Stimulated activated naive B cell treated with anti-CD40 and anti-IgM and Interleukin-4, amounts not matched to agents 10 μg/mL and 1 μg/mL and 100 μg/mL, for 72 hours (primary cell): ENCODE measurements at regions not wholly inside any gene's neighbourhood (a gene's known extent, or its start where the extent isn't known, plus 50 kb on each side); places are given as distances from the start of the nearest gene placed in this dataset.
"Not testable (repeated sequence)": the region's sequence is repeated elsewhere in the genome, so short reads cannot be mapped to it uniquely, and the experiment has no call there.

Experiments used
- ATAC-seq, 2 donors: fragments of 150-1000 bp; cut with Tn5 transposase; replicated peaks; 2 replicates each; pipeline ENCODE4 v1.10.0; 2021; ENCODE audit warnings: moderate library complexity in 1 of 2
- DNase-seq: peaks from one replicate; pipeline ENCODE4 v3.0.0; 2021
- H3K27ac Mint-ChIP-seq: one replicate; pipeline ENCODE4 v1.8.0; 2022; ENCODE audit warnings: mild to moderate bottlenecking, mixed read lengths
- H3K27me3 Mint-ChIP-seq, 2 donors: one replicate each; pipeline ENCODE4 v1.8.0; 2022; ENCODE audit warnings: mixed read lengths in 2 of 2
- H3K36me3 Mint-ChIP-seq, 2 donors: one replicate each; pipeline ENCODE4 v1.8.0; 2022; ENCODE audit warnings: mixed read lengths in 2 of 2, mild to moderate bottlenecking in 1 of 2
- H3K4me1 Mint-ChIP-seq, 2 donors: one replicate each; pipeline ENCODE4 v1.8.0; 2022; ENCODE audit warnings: mixed read lengths in 2 of 2, mild to moderate bottlenecking in 1 of 2
- H3K4me3 Mint-ChIP-seq, 2 donors: one replicate each; pipeline ENCODE4 v1.8.0; 2022; ENCODE audit warnings: mild to moderate bottlenecking in 2 of 2, mixed read lengths in 2 of 2, moderate library complexity in 1 of 2
- H3K9me3 Mint-ChIP-seq, 2 donors: one replicate each; pipeline ENCODE4 v1.8.0; 2022; ENCODE audit warnings: mixed read lengths in 2 of 2, mild to moderate bottlenecking in 1 of 2

- H3K9me3 Mint-ChIP-seq = peaks cover 0 to 1% of the 10 kb centered on the region in 2 donors
- ATAC-seq (no peak), DNase-seq (no peak)
- no peak overlapping the region for H3K4me3 Mint-ChIP-seq
- H3K36me3 Mint-ChIP-seq = no peaks in the 10 kb centered on the region
- H3K27me3 Mint-ChIP-seq = peaks cover 6 to 15% of the 10 kb centered on the region in 2 donors
- H3K4me1 Mint-ChIP-seq = no peaks in the 10 kb centered on the region
- no peak overlapping the region for H3K27ac Mint-ChIP-seq
Measured at GRCh38 chr1:228833911-228834688, 98.8 kb downstream of the RHOU start.

GRCh38 chr1:228835456-228835855, 100.2 kb downstream of the RHOU start:
- H3K4me3 Mint-ChIP-seq = no peak overlapping the region
- no peaks in the 10 kb centered on the region for H3K4me1 Mint-ChIP-seq
- no peaks in the 10 kb centered on the region for H3K9me3 Mint-ChIP-seq
- H3K36me3 Mint-ChIP-seq = no peaks in the 10 kb centered on the region
- H3K27me3 Mint-ChIP-seq = peaks cover 6 to 11% of the 10 kb centered on the region in 2 donors
- DNase-seq = no peak
- no peak overlapping the region for H3K27ac Mint-ChIP-seq
- no peak for ATAC-seq

- ATAC-seq = no peak
- no peak overlapping the region for H3K4me3 Mint-ChIP-seq
Measured at GRCh38 chr1:228835911-228836310, 100.6 kb downstream of the RHOU start.

GRCh38 chr1:228836427-228836826, 101.1 kb downstream of the RHOU start:
- no peaks in the 10 kb centered on the region for H3K4me1 Mint-ChIP-seq
- no peak overlapping the region for H3K27ac Mint-ChIP-seq
- no peaks in the 10 kb centered on the region for H3K9me3 Mint-ChIP-seq
- ATAC-seq (no peak), DNase-seq (no peak)
- H3K4me3 Mint-ChIP-seq = no peak overlapping the region
- no peaks in the 10 kb centered on the region for H3K36me3 Mint-ChIP-seq
- peaks cover 6 to 11% of the 10 kb centered on the region in 2 donors for H3K27me3 Mint-ChIP-seq

More at GRCh38 chr1:228835911-228836310, 100.6 kb downstream of the RHOU start:
- no peaks in the 10 kb centered on the region for H3K4me1 Mint-ChIP-seq
- DNase-seq = no peak
- no peaks in the 10 kb centered on the region for H3K36me3 Mint-ChIP-seq
- H3K27me3 Mint-ChIP-seq = peaks cover 6 to 11% of the 10 kb centered on the region in 2 donors
- H3K27ac Mint-ChIP-seq = no peak overlapping the region
- H3K9me3 Mint-ChIP-seq = no peaks in the 10 kb centered on the region

- no peak for DNase-seq
- Mint-ChIP-seq H3K36me3 (no peaks in the 10 kb centered on the region), H3K27me3 (peaks cover 6 to 11% of the 10 kb centered on the region in 2 donors), H3K4me1 (no peaks in the 10 kb centered on the region), H3K9me3 (no peaks in the 10 kb centered on the region), H3K4me3 (no peak overlapping the region), H3K27ac (no peak overlapping the region)
- ATAC-seq = no peak
Measured at GRCh38 chr1:228837032-228837431, 101.8 kb downstream of the RHOU start.

- no peak overlapping the region for H3K4me3 Mint-ChIP-seq
- peaks cover 6 to 7% of the 10 kb centered on the region in 2 donors for H3K27me3 Mint-ChIP-seq
- no peak overlapping the region for H3K27ac Mint-ChIP-seq
- DNase-seq (no peak), ATAC-seq (no peak)
- H3K4me1 Mint-ChIP-seq = no peaks in the 10 kb centered on the region
- no peaks in the 10 kb centered on the region for H3K36me3 Mint-ChIP-seq
- peaks cover 5 to 6% of the 10 kb centered on the region in 2 donors for H3K9me3 Mint-ChIP-seq
Measured at GRCh38 chr1:228837817-228838716, 102.8 kb downstream of the RHOU start.

- Mint-ChIP-seq H3K27me3 (peaks cover 6 to 7% of the 10 kb centered on the region in 2 donors), H3K36me3 (no peaks in the 10 kb centered on the region), H3K4me1 (no peaks in the 10 kb centered on the region), H3K27ac (no peak overlapping the region), H3K9me3 (peaks cover 5 to 8% of the 10 kb centered on the region in 2 donors), H3K4me3 (no peak overlapping the region)
- ATAC-seq = no peak
- DNase-seq = no peak
Measured at GRCh38 chr1:228838717-228839500, 103.6 kb downstream of the RHOU start.

- Mint-ChIP-seq H3K4me1 (no peaks in the 10 kb centered on the region), H3K27me3 (peaks cover 5 to 6% of the 10 kb centered on the region in 2 donors), H3K4me3 (no peak overlapping the region), H3K27ac (no peak overlapping the region), H3K36me3 (no peaks in the 10 kb centered on the region), H3K9me3 (peaks cover 5 to 8% of the 10 kb centered on the region in 2 donors)
- DNase-seq (no peak), ATAC-seq (no peak)
Measured at GRCh38 chr1:228839656-228840055, 104.4 kb downstream of the RHOU start.

GRCh38 chr1:228841632-228842031, 106.4 kb downstream of the RHOU start:
- DNase-seq (no peak), ATAC-seq (no peak)
- no peak overlapping the region for H3K27ac Mint-ChIP-seq
- H3K27me3 Mint-ChIP-seq = no peaks in the 10 kb centered on the region
- no peaks in the 10 kb centered on the region for H3K36me3 Mint-ChIP-seq
- H3K9me3 Mint-ChIP-seq = peaks cover 5 to 8% of the 10 kb centered on the region in 2 donors
- no peaks in the 10 kb centered on the region for H3K4me1 Mint-ChIP-seq
- H3K4me3 Mint-ChIP-seq = no peak overlapping the region

- peak; percentile 54 for ATAC-seq
- Mint-ChIP-seq H3K27ac (no peak overlapping the region), H3K4me3 (no peak overlapping the region), H3K27me3 (no peaks in the 10 kb centered on the region), H3K4me1 (no peaks in the 10 kb centered on the region), H3K9me3 (peaks cover 5 to 8% of the 10 kb centered on the region in 2 donors), H3K36me3 (no peaks in the 10 kb centered on the region)
- no peak for DNase-seq
Measured at GRCh38 chr1:228842094-228842775, 107.0 kb downstream of the RHOU start.

GRCh38 chr1:228845101-228845500, 109.8 kb downstream of the RHOU start:
- no peak overlapping the region for H3K27ac Mint-ChIP-seq

GRCh38 chr1:228846952-228847351, 111.7 kb downstream of the RHOU start:
- no peak for ATAC-seq
- Mint-ChIP-seq H3K4me1 (peaks cover 9 to 44% of the 10 kb centered on the region in 2 donors), H3K27ac (no peak overlapping the region), H3K36me3 (no peaks in the 10 kb centered on the region), H3K4me3 (no peak overlapping the region), H3K27me3 (no peaks in the 10 kb centered on the region), H3K9me3 (peaks cover 5 to 8% of the 10 kb centered on the region in 2 donors)
- no peak for DNase-seq

More at GRCh38 chr1:228845101-228845500, 109.8 kb downstream of the RHOU start:
- Mint-ChIP-seq H3K9me3 (peaks cover 5 to 8% of the 10 kb centered on the region in 2 donors), H3K36me3 (no peaks in the 10 kb centered on the region), H3K4me3 (no peak overlapping the region), H3K27me3 (no peaks in the 10 kb centered on the region), H3K4me1 (peaks cover 4 to 25% of the 10 kb centered on the region in 2 donors)
- ATAC-seq (no peak), DNase-seq (no peak)

GRCh38 chr1:228847451-228847850, 112.2 kb downstream of the RHOU start:
- H3K36me3 Mint-ChIP-seq, H3K9me3 Mint-ChIP-seq, H3K27me3 Mint-ChIP-seq, H3K4me3 Mint-ChIP-seq, H3K27ac Mint-ChIP-seq, DNase-seq, ATAC-seq: not testable (repeated sequence)
- peaks cover 10 to 47% of the 10 kb centered on the region in 2 donors for H3K4me1 Mint-ChIP-seq
